IPS DF 4.7 (cell line): ENCODE measurements at regions not wholly inside any gene's neighbourhood (a gene's known extent, or its start where the extent isn't known, plus 50 kb on each side); places are given as distances from the start of the nearest gene placed in this dataset.
"Not testable (repeated sequence)": the region's sequence is repeated elsewhere in the genome, so short reads cannot be mapped to it uniquely, and the experiment has no call there.

ENCODE experiments used
- DNase-seq: peaks from one replicate; pipeline ENCODE4 v3.0.0-alpha.2; 2013; ENCODE audit warnings: low spot score; ENCODE audit errors: extremely low read depth

DNA sequence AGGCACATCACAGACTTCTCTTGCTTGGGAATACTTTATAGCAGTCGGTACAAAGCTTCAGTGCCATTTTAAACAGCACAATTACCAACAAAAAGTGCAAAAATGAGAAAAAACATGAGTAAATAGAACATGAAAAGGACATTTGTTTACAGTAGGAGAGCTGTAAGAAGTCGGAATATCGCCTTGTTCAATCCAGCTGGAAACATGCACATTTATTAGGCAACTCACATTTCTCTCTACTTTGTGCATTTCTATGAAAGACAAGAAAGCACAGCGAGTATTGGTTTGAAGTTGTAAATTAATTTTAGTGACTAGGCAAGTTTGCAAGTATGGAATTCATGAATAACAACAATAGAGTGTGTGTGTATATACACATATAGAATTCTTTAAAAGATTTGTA is 484.7 kb downstream of the DACH1 start:
- no peak for DNase-seq

- DNase-seq, result no peak
These were observed 486.8 kb downstream of the DACH1 start for GRCh38 chr13:71380191-71380590.

DNA sequence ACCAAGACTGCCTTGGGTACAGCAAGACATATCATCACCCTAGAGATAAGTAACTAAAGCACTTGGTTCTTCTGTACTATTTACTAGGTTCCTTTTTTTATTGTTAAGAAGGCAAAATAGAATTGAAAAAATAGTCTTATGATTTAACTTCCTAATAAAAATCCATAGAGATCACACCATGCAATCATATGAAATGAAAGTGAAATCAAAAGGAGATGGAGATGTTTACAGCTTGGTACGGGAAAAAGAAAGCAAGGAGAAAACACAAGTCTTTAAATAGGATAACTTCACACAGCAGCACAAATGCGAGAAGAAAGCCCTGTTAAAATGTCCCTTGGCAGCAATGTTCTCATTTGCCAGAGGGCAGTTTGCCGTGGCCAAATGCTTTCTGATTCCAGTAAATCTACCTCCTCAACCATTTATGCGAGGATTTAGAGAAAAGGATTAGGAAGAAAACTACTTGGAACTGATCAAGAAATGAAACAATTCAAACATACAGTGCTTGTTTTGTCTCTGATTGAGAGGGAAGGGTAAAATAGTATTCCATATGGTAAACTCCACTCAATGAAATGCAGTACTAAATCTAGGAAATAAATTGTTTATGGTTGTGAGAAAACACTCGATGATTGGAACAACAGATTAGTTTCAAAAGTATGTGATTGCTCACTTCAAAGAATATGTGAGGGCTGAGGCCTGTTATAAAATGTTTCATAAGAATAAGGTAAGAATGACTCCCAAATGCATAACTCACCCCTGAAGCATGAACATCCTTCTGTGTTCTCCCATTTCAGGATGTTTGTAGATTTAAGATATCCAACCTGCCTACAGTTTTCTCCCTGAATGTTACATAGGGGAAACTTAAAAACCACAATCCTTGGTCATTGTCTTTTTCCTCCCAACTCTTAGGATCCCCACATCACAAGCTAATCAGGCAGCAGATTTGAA is 487.8 kb downstream of the DACH1 start:
- DNase-seq, result no peak

- no peak for DNase-seq
These were observed 492.4 kb downstream of the DACH1 start for GRCh38 chr13:71374471-71375049.

DNA sequence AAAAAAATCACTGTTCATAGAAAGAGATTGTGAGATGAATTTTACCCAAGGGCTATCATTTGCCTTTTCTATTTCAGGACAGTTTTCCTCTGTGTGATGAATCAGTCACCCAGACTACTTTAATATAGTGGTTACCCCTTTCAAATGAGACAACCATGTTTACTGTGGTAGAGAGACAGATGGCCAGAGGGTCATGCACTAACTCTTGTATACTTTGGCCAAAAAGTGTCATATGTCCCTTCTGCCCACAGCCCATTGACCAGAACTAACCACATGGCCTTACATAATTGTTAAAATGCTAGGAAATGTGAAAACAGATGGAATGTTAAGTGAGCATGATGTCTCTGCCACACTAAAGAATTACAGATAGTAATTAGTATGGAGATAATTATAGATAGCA is 498.7 kb downstream of the DACH1 start:
- DNase-seq, result no peak

- no peak for DNase-seq
These were observed 507.0 kb downstream of the DACH1 start for GRCh38 chr13:71360041-71360440.

- DNase-seq, result no peak
These were observed 507.4 kb downstream of the DACH1 start for GRCh38 chr13:71359641-71360040.

DNA sequence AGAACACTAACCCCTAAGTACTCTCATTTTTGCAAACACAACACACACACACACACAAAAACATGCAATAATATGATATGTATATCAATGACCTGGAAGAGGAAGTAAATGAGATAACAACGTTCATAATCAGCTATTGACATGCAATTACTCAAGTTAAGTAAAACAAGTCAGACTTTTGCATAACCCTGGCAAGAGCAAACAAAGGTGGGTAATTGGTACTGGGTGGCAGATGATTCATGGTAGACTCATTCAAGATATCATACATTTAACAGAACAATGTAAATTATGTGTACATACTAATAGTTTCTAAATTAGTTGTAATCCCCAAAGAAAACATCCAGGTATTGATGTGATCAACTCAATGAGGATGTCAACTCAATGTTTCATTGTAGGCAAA is 508.8 kb downstream of the DACH1 start:
- DNase-seq, result no peak

DNA sequence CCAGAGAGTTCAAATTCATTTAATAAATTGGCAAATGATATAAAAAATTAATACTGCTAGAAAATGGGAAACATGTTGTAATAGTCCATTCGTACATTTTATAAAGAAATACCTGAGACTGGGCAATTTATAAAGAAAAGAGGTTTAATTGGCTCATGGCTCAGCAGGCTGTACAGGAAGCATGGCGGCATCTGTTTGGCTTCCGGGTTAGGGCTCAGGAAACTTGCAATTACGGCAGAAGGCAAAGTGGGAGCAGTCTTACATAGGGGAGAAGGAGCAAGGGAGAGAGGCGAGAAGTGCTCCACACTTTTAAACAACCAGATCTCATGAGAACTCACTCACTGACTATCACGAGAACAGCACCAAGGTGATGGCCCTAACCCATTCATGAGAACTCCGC is 512.0 kb downstream of the DACH1 start:
- no peak for DNase-seq

GRCh38 chr13:71350886-71351285 is 516.1 kb downstream of the DACH1 start:
- DNase-seq, result no peak

GRCh38 chr13:71345856-71346255 is 521.1 kb downstream of the DACH1 start:
- DNase-seq, result not testable (repeated sequence)

DNA sequence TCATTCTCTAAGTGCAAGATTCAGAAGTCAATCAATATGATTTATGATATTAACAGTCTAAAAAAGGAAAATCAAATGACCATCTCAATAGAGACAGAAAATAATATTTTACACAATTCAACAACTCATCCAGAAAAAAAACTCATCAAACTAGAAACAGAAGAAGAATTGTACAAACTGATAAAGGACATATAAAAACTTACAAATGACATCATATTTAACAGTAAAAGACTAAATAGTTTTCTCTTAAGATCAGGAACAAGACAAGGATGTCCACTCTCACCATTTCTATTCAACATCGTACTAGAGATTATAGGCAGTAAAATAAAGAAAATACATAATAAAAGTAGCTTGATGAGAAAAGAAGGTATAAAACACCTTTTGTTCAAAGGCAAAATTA is 527.3 kb downstream of the DACH1 start:
- DNase-seq, result no peak

- DNase-seq, result no peak
These were observed 528.0 kb downstream of the DACH1 start for GRCh38 chr13:71339005-71339404.

- DNase-seq, result no peak
These were observed 528.9 kb downstream of the DACH1 start for GRCh38 chr13:71338070-71338469.

DNA sequence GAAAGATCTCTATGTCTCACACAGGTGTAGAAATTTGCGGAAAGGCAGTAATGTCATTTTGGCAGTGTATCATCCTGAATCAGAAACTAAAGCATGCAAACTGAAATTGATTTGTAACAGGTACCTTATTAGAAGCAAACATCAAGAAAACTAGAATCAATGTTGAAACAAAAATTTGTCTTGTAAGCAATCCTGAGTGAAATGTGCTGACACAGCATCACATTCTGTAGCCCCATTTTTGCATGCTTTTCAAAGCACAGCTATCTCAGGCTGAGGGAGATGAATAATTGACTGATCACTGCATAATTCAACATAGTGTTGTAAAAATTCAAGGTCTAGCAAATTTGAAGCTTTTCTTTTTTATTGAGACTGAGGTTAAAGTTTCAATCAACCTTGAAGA is 539.7 kb downstream of the DACH1 start:
- DNase-seq, result no peak

DNA sequence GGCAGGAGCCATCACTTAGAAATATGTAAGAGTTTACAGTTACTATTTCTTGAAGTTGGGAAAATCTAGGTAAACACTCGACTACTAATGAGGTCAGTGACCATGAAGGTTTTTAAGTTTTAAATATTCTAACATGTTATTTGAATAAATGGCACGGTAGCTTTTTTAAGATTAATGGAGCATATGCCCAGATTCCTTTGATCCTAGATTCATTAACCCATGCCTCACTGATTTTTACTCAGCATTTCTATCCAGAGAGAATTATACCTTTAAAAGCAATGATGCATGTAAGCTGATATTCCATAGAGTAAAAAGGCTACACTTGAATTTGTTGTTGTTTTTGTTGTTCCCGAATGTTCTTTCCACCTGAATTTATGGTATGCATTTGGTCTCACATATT is 541.4 kb downstream of the DACH1 start:
- DNase-seq, result no peak

GRCh38 chr13:71323266-71323665 is 543.7 kb downstream of the DACH1 start:
- DNase-seq, result no peak

DNA sequence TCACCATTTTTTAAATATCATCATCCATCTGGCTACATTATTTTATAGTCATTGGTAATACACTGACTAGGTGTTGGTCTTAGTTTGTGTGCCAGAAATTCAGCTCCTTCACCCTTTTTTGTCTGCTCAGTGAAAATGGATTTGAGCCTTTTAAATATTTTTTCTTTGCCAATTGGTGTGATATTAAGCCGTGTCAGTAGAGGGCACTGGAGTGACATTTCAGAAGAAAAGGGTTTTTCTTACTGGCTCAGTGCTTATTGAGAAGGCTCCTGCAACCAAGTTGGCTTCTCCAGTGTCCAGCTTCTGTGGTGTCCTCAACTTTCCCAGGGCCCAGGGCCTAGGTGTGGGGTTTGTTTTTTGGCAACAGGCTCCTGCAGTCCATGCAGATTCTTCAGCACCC is 546.6 kb downstream of the DACH1 start:
- no peak for DNase-seq

DNA sequence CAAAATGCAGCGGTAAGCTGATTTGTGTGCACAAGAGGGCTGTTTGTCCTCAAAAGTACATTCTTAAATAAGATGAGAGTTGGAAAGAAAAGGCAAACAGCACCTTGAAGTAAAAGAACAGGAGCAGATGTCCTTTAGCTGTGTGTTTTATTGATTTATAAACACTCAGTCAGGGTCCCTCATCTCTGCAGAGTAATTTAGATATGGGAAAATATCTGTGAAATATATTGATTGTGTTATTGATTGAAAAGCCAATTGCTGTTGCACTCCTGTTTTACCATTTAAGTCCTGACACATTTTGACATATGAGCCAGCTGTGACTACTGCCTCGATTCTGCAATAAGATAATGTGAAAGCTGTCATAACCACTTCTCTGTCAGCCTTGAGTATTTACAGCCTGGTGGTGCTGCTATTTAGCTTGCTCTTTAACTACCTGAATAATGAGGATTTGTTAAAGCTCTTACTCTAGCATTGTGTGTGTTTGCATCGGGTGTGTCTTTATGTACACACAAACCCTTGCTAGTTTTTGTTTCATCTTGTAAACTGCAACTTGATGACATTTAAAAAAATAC is 550.1 kb downstream of the DACH1 start:
- no peak for DNase-seq

- DNase-seq, result no peak
These were observed 554.1 kb downstream of the DACH1 start for GRCh38 chr13:71312923-71313322.

- no peak for DNase-seq
These were observed 557.1 kb downstream of the DACH1 start for GRCh38 chr13:71309905-71310304.

DNA sequence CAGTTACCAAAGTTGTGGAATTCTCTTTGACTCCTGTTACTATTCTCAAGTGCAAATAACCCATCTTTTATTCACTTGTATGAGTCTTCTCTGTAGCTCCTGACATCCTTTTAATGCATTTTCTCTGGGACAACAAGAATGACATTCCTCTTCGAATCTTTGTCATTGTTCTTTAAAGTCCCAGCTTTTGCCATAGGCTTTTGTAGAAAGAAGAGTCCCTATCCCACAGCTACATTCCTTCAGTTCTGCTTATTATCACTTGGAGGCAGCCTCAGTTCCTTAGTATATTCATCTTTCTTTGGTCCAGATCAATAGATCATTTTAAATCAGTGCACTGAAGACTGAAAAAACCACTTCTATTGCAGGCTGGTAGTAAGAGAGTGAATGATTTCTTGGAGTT is 560.2 kb downstream of the DACH1 start:
- no peak for DNase-seq

- no peak for DNase-seq
These were observed 562.1 kb downstream of the DACH1 start for GRCh38 chr13:71304861-71305260.
